NCI-H82 treated with DMSO at 0.1 percent for 48 hours (cell line): ENCODE measurements at regions not wholly inside any gene's neighbourhood (a gene's known extent, or its start where the extent isn't known, plus 50 kb on each side); places are given as distances from the start of the nearest gene placed in this dataset.
"Not testable (repeated sequence)": the region's sequence is repeated elsewhere in the genome, so short reads cannot be mapped to it uniquely, and the experiment has no call there.

Experiments used
- DNase-seq: peaks from one replicate; lab custom pipeline; 2025; ENCODE audit not compliant: unreplicated experiment; lab: John Stamatoyannopoulos, UW

DNA sequence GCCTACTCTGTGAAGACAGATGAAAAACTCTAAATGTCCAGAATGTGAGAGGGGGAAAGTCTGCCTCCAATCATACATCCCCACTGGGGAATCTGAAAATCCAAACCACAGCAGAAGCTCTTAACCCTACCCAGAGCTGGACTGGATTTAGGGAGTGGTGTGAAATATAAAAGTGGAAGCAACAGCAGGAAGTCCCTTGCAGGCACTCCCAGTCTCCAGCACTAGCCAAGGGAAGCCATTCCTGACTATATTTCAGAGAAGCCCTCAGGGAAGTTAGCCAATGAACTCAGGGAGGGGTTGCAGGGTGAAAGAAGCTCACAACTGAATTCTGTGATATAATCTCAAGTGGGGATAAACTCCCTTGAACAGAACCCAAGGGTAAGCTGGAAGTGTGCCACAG lies 51.5 kb downstream of the CRPPA start:
- DNase-seq: no peak

DNA sequence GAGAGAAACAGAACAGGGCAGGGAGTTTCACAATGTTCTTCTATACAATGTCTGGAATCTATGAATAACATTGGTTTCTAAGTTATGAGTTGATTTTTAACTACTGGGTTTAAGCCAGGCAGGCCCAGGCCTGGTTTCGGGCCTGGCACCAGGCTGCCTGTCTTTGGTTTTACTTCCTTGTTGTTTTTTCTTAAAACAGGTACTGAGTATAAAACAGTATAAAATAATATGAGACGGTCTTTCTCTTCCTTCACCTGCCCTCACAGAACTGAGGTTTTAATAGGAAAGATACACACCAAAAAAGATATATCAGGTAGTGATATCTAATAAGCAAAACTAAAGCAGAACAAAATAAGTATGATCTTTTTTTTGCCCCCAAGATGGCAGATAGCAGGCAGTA lies 52.0 kb downstream of the CRPPA start:
- DNase-seq: not testable (repeated sequence)

DNA sequence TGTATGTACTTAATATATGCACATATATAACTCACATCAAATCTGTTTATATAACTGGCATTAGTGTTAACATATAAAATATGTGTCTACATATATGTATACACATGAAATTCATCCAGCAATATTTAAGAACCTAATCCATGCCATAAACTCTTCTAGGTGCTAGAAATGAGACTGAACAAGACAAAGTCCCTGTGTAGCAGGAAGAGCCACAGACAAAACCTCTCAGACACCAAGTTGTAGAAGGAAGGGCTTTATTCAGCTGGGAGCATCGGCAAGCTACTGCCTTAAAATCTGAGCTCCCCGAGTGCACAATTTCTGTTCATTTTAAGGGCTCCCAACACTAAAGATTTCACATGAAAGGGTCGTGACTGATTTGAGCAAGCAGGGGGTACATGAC lies 52.5 kb downstream of the CRPPA start:
- no peak for DNase-seq

DNA sequence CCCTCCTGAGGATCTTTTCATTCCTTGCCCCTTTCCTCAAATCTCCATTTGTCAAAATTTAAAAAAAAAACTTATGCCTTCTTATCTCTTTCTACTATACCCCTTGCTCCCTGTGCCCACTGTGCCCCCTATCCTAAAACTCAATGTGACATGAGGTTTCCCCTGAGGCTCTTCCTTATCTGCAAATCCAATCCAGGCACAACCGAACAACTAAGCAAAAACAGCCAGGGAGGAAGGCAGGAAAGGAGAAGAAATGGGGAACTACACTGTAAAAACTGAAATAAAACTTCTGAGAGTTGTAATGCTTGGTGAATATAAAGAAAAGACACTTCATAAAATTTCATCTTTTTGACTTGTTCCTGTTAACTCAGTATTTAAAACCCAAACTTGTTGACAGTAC lies 54.2 kb downstream of the CRPPA start:
- DNase-seq: no peak

DNA sequence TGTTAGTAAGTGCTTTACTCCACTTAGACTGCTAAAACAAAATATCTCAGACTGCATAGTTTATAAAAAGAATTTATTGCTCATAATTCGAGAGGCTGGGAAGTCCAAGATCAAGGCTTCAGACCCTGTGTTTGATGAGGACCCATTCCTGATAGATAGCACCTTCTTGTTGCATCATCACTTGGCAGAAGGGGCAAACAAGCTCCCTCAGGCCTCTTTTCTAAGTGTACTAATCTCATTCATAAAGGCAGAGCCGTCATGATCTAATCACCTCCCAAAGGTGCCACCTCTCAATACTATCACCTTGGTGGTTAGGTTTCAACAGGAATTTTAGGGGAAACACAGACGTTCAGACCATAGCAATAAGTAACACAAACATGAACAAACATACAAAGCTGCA lies 55.4 kb downstream of the CRPPA start:
- no peak for DNase-seq

DNA sequence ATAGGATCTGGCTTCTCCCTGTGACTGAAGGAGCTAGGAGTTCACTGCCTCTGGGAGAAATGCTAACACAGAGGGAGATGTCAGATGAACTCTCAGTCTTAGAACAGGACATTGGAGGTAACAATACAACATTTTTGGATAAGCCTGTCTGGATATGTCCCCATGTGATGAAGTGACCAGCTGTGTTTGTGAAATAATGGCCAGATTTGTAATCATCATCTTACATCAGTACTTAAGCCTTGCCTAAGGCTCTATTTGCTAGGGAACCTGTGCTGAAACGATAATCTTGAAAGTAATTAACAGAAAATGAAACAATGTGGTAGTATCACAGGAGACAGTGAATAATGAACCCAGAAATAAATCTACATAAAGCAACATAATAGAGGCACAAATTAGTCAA lies 56.2 kb downstream of the CRPPA start:
- no peak for DNase-seq

DNA sequence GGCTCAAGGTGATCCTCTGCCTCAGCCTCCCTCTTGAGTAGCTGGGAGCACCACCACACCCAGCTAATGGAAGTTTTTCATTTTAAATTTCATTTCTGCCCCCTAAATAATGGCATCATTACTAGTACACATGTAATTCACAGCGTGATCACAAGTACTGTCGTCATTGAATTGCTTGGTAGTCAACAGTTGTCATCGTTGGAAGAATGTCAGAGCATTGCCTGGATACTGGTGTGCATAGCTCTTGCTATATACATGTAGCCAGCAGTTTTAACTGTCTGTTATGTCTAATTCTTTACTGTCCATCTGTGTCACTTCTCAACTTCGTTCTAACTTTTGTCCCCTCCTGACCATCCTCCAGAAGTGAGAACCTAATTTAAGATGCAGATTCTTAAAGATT lies 62.1 kb downstream of the CRPPA start:
- no peak for DNase-seq

DNA sequence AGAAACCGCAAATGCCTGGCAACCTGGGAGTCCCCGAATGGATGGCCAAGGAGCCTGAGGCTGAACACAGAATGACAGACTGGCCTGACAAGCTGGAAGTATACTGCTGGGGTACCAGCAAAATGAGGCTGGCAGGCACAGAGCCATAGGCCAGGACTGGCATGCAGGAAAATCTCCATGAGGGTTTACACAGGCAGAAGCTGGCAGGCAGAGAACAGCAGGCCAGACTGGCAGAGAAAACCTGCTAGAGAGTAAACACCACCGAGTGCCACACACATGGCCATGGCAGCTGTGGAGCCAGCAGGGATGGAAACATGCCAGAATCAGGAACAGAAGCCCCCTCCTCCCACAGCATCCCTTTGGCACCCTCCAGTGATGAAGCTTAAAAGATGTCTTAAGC lies 63.4 kb downstream of the CRPPA start:
- no peak for DNase-seq

DNA sequence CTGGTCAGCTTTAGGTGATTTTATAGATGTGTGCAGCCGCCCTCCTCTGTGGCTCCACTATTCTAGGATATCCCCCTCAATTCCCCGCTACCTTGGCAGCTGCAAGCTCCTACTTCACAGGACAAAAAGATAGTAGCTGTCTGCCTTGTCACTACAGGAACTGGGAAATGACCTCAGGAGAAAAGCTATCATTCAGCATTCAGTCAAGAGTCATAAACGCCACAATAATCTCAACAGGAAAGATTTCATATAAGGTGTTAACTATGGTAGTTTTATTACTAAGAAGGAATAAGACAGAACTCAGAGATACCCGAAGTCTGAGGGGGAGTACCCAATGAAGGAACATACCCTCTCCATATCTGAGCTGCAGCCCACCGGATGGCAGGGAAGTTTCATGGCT lies 63.9 kb downstream of the CRPPA start:
- no peak for DNase-seq

DNA sequence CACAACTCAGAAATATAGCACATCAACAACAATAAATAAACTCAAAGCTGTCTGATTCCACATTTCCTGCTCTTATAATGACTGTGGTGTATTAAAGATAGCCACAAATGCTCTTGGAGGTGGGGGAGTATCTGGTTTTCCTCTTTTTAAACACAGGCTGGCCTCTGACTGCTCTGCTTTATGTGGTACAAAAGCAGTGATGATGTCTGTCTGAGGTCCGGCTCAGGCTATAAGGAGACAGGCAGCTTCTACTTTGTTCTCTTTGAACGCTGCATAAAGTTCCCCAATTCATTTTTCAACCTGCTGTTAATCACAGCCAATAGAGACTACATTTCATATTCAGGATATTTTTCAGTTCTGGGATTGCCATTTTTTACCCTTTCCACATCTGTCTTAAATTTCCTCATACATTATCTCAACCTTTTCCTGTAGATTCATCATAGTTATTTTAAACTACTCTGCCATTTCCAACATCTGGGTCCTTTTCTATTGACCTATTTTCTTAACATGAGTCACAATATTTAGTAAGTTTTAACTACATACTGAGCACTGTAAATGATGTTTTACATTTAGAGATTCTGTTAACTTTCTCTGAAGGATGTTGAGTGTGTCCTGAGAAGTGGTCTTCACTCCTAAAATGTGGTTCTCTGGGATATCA lies 64.9 kb downstream of the CRPPA start:
- no peak for DNase-seq

DNA sequence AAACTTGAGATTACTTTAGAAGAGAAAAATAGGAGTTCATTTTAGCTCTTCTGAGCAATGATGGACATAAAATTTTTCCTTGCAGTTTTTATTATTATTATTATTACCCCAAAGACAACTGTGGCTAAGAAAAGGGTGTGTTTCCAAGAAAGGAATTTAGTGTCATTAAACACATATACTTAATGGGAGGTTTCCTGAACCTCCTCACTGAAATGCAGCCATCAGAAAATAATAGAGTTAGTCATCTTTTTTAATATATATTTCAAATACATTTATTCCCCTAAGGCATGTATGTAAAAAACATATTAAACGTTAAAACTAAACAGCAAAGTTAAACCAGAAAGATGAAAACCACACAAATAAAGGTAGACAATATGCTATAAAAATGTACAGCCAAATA lies 66.8 kb downstream of the CRPPA start:
- DNase-seq: no peak

DNA sequence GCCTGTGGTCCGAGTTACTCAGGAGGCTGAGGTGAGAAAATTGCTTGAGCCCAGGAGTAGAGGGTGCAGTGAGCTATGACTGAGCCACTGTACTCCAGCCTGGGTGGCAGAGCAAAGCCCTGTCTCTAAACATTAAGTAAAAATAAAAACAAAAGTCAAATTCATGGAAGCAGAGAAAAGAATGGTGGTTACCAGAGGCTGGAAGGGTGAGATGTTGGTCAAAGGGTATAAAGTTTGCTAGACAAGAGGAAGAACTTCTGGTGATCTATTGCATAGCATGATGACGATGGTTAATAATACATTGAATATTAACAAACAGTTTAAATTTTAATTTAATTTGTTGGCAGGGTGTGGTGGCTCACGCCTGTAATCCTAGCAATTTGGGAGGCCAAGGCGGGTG lies 68.1 kb downstream of the CRPPA start:
- no peak for DNase-seq

DNA sequence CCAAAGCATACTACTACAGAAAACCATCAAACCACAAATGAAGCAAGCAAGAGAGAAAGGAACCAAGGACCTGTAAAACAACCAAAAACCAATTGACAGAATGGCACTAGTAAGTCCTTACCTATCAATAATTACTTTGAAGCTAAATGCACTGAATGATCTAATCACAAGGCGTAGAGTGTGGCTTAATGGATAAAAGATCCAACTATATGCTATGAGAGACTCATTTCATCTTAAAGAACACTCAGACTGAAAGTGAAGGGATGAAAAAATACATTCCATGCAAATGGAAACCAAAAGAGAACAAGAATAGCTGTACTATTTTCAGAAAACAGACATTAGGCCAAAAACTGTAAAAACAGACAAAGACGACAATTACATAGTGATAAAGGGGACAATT lies 70.7 kb downstream of the CRPPA start:
- no peak for DNase-seq

DNA sequence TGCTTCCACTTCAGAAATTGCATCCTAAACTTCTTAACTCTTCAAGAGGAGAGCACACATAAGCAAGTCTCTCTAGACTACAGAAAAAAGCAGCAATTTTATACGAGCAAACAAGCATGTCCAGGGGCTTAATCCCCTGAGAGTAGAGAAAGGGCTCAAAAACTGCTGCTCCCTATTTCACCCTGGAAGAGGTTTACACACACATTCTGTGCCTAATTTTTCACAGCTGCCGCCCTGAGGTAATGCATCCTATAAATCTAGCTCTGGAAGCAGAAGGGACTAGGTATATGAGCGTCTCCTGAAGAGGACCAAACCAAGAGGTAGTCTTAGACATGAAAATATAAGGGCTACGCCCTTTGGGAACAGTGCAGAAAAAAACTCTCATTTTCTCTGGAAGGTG lies 73.1 kb downstream of the CRPPA start:
- peak; percentile 85 for DNase-seq

DNA sequence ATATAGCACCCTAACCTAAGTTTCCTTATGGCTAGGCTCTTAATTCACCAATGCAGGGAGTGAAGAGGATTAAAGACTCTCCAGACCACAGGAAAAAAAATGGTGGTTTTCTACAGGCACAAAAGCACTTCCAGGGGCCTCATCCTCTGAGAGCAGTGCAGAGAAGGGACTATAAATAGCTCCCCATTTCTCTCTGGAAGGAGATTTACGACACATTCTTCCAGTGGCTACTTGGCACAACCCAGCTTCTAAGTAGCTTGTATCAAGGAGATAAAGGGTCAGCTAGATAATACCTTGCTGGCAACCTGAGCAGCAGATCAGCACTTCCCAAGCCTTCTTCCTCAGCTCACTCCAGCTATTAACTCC lies 73.5 kb downstream of the CRPPA start:
- DNase-seq: peak; percentile 90

DNA sequence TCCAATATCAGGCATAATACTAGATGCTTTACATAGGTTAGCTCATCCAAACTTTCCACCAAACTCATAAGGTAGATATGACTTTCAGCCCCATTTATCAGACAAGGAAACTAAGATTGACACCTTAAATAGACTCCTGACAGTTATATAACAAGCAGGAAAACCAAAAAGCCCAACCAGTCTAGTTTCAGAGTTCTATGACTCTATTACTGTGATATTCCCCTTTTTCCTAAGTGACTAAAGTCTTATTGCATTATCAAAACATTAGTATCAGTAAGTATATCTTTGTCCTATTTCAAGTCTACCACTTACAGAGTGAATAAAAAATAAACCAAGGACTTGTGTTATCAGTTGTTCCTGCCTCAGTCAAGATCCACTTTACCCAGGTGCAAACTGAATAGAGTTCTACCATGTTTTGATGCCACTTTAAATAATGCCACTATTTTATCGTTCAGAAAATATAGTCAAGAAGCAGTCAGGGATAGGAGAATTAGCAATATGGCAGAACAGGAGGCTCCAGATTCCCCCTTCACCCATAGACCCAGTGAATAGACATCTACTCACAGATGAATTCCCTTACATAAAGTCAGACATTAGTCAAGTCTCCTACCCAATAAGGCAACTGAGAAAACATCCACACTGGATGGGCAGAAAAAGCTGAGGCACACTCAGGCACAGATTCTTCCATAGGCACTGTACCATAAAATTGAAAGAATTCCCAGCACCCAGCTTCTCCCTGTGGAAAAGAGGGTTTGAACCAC lies 74.1 kb downstream of the CRPPA start:
- DNase-seq: no peak

DNA sequence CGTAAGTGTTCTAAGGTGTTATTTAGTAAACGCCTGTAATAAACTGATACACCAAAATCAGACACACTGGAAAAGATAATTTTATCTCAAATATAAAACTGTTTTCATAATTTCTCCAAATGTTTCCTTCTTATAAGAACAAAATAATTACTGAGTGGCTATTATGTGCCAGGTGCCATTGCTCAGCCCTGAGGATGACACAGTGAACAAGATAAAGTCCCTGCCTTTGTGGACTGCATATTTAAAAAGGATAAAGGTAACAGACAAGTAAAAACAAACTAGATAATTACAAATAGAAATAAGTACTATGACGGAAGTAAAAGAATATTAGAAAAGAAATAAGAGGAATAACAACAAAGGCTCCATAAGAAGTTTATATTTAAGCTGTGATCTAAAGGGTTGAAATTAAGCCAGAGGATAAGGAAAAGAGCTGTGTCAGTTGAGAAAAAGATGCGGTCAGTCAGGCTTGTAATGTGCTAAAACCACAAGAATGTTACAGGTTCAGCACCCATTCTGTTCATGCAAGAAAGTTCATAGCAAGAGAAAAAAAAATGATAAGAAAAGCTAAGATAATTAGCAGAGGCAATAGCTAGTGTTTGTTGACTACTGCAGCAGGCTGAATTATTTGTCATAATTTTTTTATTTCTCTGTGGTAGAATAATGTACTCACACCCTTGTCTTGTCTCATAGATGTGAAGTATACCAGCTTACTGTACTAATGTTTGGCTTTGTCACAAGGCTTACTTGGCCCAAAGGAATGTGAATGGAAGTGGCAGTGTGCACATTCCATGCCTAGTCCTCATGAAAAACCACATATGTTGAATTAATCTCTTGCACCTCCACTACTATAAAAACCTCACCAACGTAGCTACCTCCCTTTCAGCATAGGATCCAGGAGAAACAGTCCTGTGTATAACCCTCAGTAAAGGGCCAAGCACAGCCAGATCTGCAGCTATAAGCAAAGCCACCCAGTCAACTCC lies 75.1 kb downstream of the CRPPA start:
- DNase-seq: no peak

DNA sequence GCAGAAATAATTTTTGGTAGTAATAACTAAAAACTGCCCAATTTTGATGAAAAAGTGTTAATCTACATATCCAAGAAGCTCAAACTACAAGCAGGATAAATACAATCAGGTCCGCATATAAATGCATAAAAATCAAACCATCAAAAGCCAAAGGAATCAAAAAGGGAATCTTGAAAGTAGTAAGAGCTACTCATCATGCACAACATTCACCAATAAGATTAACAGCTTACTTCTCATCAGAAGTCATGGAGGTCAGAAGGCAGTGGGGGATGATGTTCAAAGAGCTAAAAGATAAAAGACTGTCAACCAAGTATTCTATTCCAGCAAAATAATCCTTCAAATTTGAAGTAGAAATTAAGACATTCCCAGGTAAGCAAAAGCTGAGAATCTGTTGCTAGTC lies 76.4 kb downstream of the CRPPA start:
- no peak for DNase-seq

DNA sequence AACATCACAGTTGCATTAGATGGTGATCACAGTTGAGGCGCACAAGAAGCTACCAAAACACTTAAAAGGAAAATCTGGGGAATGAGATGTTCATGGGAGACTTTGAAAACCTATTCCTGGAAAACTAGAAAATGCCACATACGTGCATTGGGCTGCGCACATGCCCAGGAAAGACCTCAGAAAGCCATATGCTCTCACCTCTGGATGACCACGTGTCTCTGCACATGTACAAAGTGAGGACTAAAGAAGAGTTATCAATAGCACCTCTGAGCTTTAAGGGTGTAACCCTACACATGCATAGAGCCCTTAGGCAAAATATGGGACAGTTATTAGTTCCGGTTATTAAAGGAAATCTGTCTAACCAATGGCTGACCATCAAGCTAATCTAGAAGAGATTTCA lies 77.7 kb downstream of the CRPPA start:
- DNase-seq: no peak

DNA sequence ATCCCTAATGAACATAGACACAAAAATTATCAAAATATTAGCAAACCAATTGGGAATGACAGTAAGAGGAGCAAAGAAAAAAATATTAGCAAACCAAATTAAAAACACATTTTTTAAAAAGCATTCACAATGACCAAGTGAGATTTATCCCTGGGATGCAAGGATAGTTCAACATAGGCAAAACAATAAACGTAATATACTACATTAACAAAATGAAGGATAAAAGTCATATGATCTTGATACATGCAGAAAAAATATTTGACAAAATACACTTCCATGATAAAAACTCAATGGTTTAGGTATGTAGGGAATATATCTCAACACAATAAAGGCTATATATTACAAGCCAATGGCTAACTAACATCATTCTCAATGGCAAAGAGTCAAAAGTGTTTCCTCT lies 83.3 kb downstream of the CRPPA start:
- DNase-seq: no peak

DNA sequence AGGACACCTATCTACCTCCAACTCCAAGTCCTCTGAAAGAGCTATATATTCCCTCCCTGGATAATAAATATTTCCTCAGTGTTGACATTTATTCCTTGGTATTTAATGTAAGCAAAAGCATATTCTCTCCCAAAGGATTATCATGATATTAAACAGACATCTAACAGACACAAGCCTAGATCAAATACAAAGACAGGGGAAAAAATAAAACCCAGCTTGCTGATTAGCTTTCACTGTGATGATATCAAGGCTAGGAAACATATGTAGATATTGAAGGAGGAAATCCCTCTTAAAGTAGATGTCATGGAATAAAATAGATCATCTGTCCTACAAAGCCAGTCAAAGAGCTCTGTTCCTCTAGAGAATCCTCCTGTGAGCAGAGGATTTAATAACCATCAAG lies 95.2 kb downstream of the CRPPA start:
- no peak for DNase-seq

DNA sequence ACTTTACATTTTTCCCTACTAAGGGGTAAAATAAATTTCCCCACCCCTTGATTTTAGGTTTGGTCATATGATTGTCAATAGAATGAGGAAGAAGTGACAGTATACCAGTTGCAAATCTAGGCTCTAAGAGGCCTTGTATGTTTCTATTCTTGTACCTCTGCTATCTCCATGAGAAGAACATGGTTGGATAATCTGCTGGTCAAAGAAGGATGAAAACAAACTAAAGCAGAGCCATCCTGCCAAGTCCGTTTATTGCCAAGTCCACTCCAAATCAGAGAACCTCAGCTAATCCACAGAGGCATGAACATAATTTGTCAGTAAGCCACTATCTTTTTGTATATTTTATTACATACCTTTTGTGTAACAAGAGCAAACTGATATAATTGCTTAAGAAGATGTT lies 98.0 kb downstream of the CRPPA start:
- DNase-seq: no peak
